ENCODE measurements at regions not wholly inside any gene's neighbourhood (a gene's known extent, or its start where the extent isn't known, plus 50 kb on each side); places are given as distances from the start of the nearest gene placed in this dataset.

DNA sequence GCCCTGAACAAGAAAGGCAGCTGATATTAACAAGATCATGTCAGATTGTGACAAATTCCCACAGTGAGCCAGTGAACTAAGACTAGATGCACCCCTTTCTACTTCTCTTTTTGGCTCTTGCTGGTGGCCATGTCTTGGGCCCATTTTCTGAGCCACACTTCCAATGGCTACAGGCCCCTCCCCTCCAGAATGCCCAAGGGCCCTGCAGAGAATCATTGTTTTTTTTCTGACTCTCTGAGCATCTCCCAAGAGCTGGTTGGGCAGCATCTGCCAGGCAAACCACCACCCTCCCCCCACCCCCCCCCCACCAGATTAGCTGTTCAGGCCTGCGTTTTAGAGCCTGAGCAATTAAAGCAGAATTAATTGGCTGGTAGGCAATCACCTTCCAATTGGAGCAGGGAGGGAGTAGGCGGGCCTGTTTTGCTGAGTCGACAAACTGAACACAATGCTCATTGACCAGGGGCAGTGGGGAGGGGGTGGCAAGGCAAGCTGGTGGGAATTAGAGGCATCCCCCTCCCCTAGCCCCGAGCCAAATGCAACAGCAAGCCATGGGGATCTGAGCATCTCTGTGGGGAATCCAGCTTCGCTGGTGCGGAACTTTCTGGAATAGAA is 541.4 kb downstream of the MN1 start:
- no peak overlapping the region for H2BK5ac ChIP-seq (ENCODE audit: low read depth, low read length, poor library complexity, severe bottlenecking)
- no peak overlapping the region for H3K18ac ChIP-seq (ENCODE audit: low read depth in 1 of 2, low read length in 2 of 2)
- no peak overlapping the region for H2BK120ac ChIP-seq (ENCODE audit: low read depth, low read length)
- peaks cover 16% of the 10 kb centered on the region for H3K9me3 ChIP-seq (ENCODE audit: control insufficient read depth, low read length)
- H3K36me3 ChIP-seq (ENCODE audit: control insufficient read depth in 1 of 2, insufficient read depth in 2 of 2, low read depth in 1 of 2, low read length in 2 of 2) = no peaks in the 10 kb centered on the region
- DNase-seq = no peak
- H3K23ac ChIP-seq (ENCODE audit: low read length in 2 of 2) = no peak overlapping the region
- H3K9ac ChIP-seq (ENCODE audit: low read length) = no peak overlapping the region
- H4K91ac ChIP-seq (ENCODE audit: low read length) = no peak overlapping the region
- H3K79me1 ChIP-seq (replicated peaks; ENCODE audit: low read length, poor library complexity, severe bottlenecking) = no peaks in the 10 kb centered on the region
- H2BK12ac ChIP-seq (ENCODE audit: low read length in 2 of 2) = no peak overlapping the region
- H3K4me1 ChIP-seq (ENCODE audit: control insufficient read depth, insufficient read depth, low read depth, low read length) = peaks cover 7% of the 10 kb centered on the region
- no peak overlapping the region for H3K4me3 ChIP-seq (ENCODE audit: insufficient read depth in 1 of 2, low read depth in 1 of 2, low read length in 2 of 2)
- no peak overlapping the region for H3K14ac ChIP-seq (ENCODE audit: low read length in 2 of 2)
- H2BK15ac ChIP-seq (ENCODE audit: low read depth, poor library complexity, severe bottlenecking) = no peak overlapping the region
- no peak overlapping the region for H2AK5ac ChIP-seq (ENCODE audit: low read length, severe bottlenecking)
- WGBS = 92% methylated on average over 2 of the region's 6 CpGs
- no peak overlapping the region for H2AFZ ChIP-seq (ENCODE audit: low read depth, low read length)
- H3K27ac ChIP-seq (ENCODE audit: low read length, poor library complexity, severe bottlenecking) = no peak overlapping the region
- H4K8ac ChIP-seq (ENCODE audit: low read length) = no peak overlapping the region
- peaks cover 0 to 70% of the 10 kb centered on the region in 2 experiments for H3K27me3 ChIP-seq (ENCODE audit: control insufficient read depth in 1 of 2, insufficient read depth in 1 of 2, low read length in 2 of 2)
- no peak overlapping the region for H3K4me2 ChIP-seq (ENCODE audit: low read length, poor library complexity, severe bottlenecking)
- H3K4ac ChIP-seq (ENCODE audit: low read depth in 1 of 2, low read length in 2 of 2) = no peak overlapping the region

DNA sequence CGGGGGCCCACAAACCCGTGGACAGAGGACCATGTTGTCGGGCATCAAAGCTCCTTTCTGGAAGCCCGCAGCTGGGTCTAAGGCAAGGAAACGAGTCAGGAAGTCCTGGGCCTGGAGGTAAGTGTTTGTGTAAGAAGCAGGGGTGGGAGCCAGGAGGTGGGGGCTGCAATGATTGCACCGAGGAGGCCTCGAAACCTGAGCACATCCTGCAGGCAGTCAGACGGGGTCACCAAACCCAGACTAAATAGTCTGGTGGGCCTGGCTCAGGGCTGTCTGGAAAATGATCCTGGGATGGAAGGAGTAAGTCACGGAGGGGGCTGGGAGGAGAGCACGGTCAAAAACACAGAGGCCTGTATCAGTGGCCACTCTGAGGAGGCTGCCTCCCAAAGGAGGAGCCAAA is 539.2 kb downstream of the MN1 start:
- no peak for DNase-seq
- Histone ChIP-seq H2BK5ac (ENCODE audit: low read depth, low read length, poor library complexity, severe bottlenecking) (no peak overlapping the region), H3K4me2 (ENCODE audit: low read length, poor library complexity, severe bottlenecking) (no peak overlapping the region), H3K9me3 (ENCODE audit: control insufficient read depth, low read length) (no peaks in the 10 kb centered on the region), H4K8ac (ENCODE audit: low read length) (no peak overlapping the region), H2AK5ac (ENCODE audit: low read length, severe bottlenecking) (peak overlapping the region; percentile 4), H3K23ac (ENCODE audit: low read length in 2 of 2) (no peak overlapping the region), H3K4me1 (ENCODE audit: control insufficient read depth, insufficient read depth, low read depth, low read length) (peaks cover 7% of the 10 kb centered on the region), H3K18ac (ENCODE audit: low read depth in 1 of 2, low read length in 2 of 2) (no peak overlapping the region), H3K27me3 (ENCODE audit: control insufficient read depth in 1 of 2, insufficient read depth in 1 of 2, low read length in 2 of 2) (peaks cover 0 to 75% of the 10 kb centered on the region in 2 experiments), H2BK120ac (ENCODE audit: low read depth, low read length) (no peak overlapping the region), H3K36me3 (ENCODE audit: control insufficient read depth in 1 of 2, insufficient read depth in 2 of 2, low read depth in 1 of 2, low read length in 2 of 2) (no peaks in the 10 kb centered on the region), H3K4me3 (ENCODE audit: insufficient read depth in 1 of 2, low read depth in 1 of 2, low read length in 2 of 2) (no peak overlapping the region), H4K91ac (ENCODE audit: low read length) (no peak overlapping the region), H3K79me1 (replicated peaks; ENCODE audit: low read length, poor library complexity, severe bottlenecking) (no peaks in the 10 kb centered on the region), H3K27ac (ENCODE audit: low read length, poor library complexity, severe bottlenecking) (no peak overlapping the region), H2BK15ac (ENCODE audit: low read depth, poor library complexity, severe bottlenecking) (no peak overlapping the region), H3K14ac (ENCODE audit: low read length in 2 of 2) (no peak overlapping the region), H2AFZ (ENCODE audit: low read depth, low read length) (no peak overlapping the region), H3K9ac (ENCODE audit: low read length) (no peak overlapping the region), H3K4ac (ENCODE audit: low read depth in 1 of 2, low read length in 2 of 2) (no peak overlapping the region), H2BK12ac (ENCODE audit: low read length in 2 of 2) (no peak overlapping the region)
- 47% methylated on average over 10 of the region's 10 CpGs for WGBS

DNA sequence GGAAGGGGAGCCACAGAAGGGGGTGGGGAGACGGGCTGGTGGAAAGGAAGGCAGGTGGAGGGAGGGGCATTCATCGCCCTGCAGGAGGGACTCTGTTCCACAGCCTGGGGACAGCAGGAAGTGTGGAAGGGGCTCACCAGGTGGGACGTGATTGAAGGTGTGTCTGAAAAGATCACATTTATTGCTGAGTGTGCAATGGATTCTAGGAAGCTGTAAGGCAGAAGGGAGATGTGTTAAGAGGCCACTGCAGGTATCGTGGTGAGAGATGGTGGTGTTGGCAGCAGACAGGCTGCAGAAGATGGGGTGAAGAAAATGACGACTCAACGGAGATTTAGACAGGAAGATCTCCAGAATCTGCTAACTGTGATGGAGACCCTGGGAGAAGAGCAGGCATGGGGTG is 537.4 kb downstream of the MN1 start:
- Histone ChIP-seq H3K4me3 (ENCODE audit: insufficient read depth in 1 of 2, low read depth in 1 of 2, low read length in 2 of 2) (no peak overlapping the region), H2BK12ac (ENCODE audit: low read length in 2 of 2) (no peak overlapping the region), H3K4me2 (ENCODE audit: low read length, poor library complexity, severe bottlenecking) (no peak overlapping the region), H3K27ac (ENCODE audit: low read length, poor library complexity, severe bottlenecking) (no peak overlapping the region), H2AFZ (ENCODE audit: low read depth, low read length) (no peak overlapping the region), H4K8ac (ENCODE audit: low read length) (no peak overlapping the region), H3K23ac (ENCODE audit: low read length in 2 of 2) (no peak overlapping the region), H3K14ac (ENCODE audit: low read length in 2 of 2) (no peak overlapping the region), H3K27me3 (ENCODE audit: control insufficient read depth in 1 of 2, insufficient read depth in 1 of 2, low read length in 2 of 2) (peaks cover 0 to 80% of the 10 kb centered on the region in 2 experiments), H2BK15ac (ENCODE audit: low read depth, poor library complexity, severe bottlenecking) (no peak overlapping the region), H4K91ac (ENCODE audit: low read length) (no peak overlapping the region), H2BK5ac (ENCODE audit: low read depth, low read length, poor library complexity, severe bottlenecking) (no peak overlapping the region), H2AK5ac (ENCODE audit: low read length, severe bottlenecking) (no peak overlapping the region), H3K79me1 (replicated peaks; ENCODE audit: low read length, poor library complexity, severe bottlenecking) (no peaks in the 10 kb centered on the region), H3K9ac (ENCODE audit: low read length) (no peak overlapping the region), H3K36me3 (ENCODE audit: control insufficient read depth in 1 of 2, insufficient read depth in 2 of 2, low read depth in 1 of 2, low read length in 2 of 2) (no peaks in the 10 kb centered on the region), H3K4ac (ENCODE audit: low read depth in 1 of 2, low read length in 2 of 2) (peak overlapping the region in 1 of 2 experiments; percentile 24), H3K4me1 (ENCODE audit: control insufficient read depth, insufficient read depth, low read depth, low read length) (peaks cover 4% of the 10 kb centered on the region), H2BK120ac (ENCODE audit: low read depth, low read length) (no peak overlapping the region), H3K18ac (ENCODE audit: low read depth in 1 of 2, low read length in 2 of 2) (no peak overlapping the region), H3K9me3 (ENCODE audit: control insufficient read depth, low read length) (no peaks in the 10 kb centered on the region)
- DNase-seq = no peak
- WGBS = 71% methylated on average over 6 of the region's 6 CpGs

DNA sequence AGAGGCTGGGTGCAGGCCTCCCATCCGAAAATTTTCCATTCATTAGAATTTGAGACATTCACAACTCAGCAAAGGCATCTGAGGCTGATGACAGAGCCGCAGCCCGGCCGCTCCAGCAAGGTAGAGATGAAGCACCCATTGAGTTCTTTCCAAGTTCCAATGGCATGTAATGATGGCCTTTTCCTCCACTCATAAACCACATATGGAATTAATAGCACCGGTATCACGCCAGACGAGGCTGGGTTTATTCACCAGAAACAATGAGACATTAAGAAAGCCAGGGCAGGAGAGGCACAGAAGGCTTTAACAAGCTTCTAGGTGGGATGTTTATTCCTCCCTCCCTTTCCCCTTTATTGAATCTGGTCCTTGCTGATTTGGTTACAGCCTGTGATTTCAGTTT is 534.4 kb downstream of the MN1 start:
- H3K27me3 ChIP-seq (ENCODE audit: control insufficient read depth in 1 of 2, insufficient read depth in 1 of 2, low read length in 2 of 2) = peaks cover 7 to 85% of the 10 kb centered on the region in 2 experiments
- H3K27ac ChIP-seq (ENCODE audit: low read length, poor library complexity, severe bottlenecking) = no peak overlapping the region
- H2BK120ac ChIP-seq (ENCODE audit: low read depth, low read length) = no peak overlapping the region
- H3K4me2 ChIP-seq (ENCODE audit: low read length, poor library complexity, severe bottlenecking) = no peak overlapping the region
- H2BK15ac ChIP-seq (ENCODE audit: low read depth, poor library complexity, severe bottlenecking) = no peak overlapping the region
- no peak overlapping the region for H3K18ac ChIP-seq (ENCODE audit: low read depth in 1 of 2, low read length in 2 of 2)
- 91% methylated on average over 7 of the region's 7 CpGs for WGBS
- H3K9me3 ChIP-seq (ENCODE audit: control insufficient read depth, low read length) = no peaks in the 10 kb centered on the region
- no peaks in the 10 kb centered on the region for H3K79me1 ChIP-seq (replicated peaks; ENCODE audit: low read length, poor library complexity, severe bottlenecking)
- H3K9ac ChIP-seq (ENCODE audit: low read length) = no peak overlapping the region
- H2AFZ ChIP-seq (ENCODE audit: low read depth, low read length) = no peak overlapping the region
- no peak for DNase-seq
- no peak overlapping the region for H3K23ac ChIP-seq (ENCODE audit: low read length in 2 of 2)
- H3K4me1 ChIP-seq (ENCODE audit: control insufficient read depth, insufficient read depth, low read depth, low read length) = peaks cover 4% of the 10 kb centered on the region
- H3K4ac ChIP-seq (ENCODE audit: low read depth in 1 of 2, low read length in 2 of 2) = no peak overlapping the region
- no peak overlapping the region for H4K8ac ChIP-seq (ENCODE audit: low read length)
- H3K14ac ChIP-seq (ENCODE audit: low read length in 2 of 2) = no peak overlapping the region
- H2BK12ac ChIP-seq (ENCODE audit: low read length in 2 of 2) = no peak overlapping the region
- no peak overlapping the region for H2BK5ac ChIP-seq (ENCODE audit: low read depth, low read length, poor library complexity, severe bottlenecking)
- no peak overlapping the region for H4K91ac ChIP-seq (ENCODE audit: low read length)
- H3K4me3 ChIP-seq (ENCODE audit: insufficient read depth in 1 of 2, low read depth in 1 of 2, low read length in 2 of 2) = no peak overlapping the region
- H2AK5ac ChIP-seq (ENCODE audit: low read length, severe bottlenecking) = no peak overlapping the region
- H3K36me3 ChIP-seq (ENCODE audit: control insufficient read depth in 1 of 2, insufficient read depth in 2 of 2, low read depth in 1 of 2, low read length in 2 of 2) = no peaks in the 10 kb centered on the region
